HG03108 (cell line): ENCODE measurements at regions not wholly inside any gene's neighbourhood (a gene's known extent, or its start where the extent isn't known, plus 50 kb on each side); places are given as distances from the start of the nearest gene placed in this dataset.

Experiments
- ATAC-seq: cut with Tn5 transposase; IDR thresholded peaks from one replicate; pipeline ENCODE4 v1.9.1; 2021; ENCODE audit warnings: moderate library complexity; ENCODE audit not compliant: unreplicated experiment

GRCh38 chr14:87879389-87879788 lies 113.6 kb downstream of the GALC start:
- ATAC-seq: no peak

- ATAC-seq: no peak
Observed at GRCh38 chr14:87878959-87879358, 114.0 kb downstream of the GALC start.

- no peak for ATAC-seq
Observed at GRCh38 chr14:87877877-87878276, 115.1 kb downstream of the GALC start.

- ATAC-seq: no peak
Observed at GRCh38 chr14:87874676-87875075, 118.3 kb downstream of the GALC start.

- no peak for ATAC-seq
Observed at GRCh38 chr14:87873741-87874140, 119.2 kb downstream of the GALC start.

GRCh38 chr14:87869619-87870583 lies 123.1 kb downstream of the GALC start:
- ATAC-seq: no peak

- no peak for ATAC-seq
Observed at GRCh38 chr14:87868920-87869319, 124.1 kb downstream of the GALC start.

GRCh38 chr14:87866116-87866515 lies 126.9 kb downstream of the GALC start:
- ATAC-seq: no peak

GRCh38 chr14:87864356-87865270 lies 128.4 kb downstream of the GALC start:
- ATAC-seq: no peak

- ATAC-seq: no peak
Observed at GRCh38 chr14:87863047-87863446, 129.9 kb downstream of the GALC start.

GRCh38 chr14:87852107-87852506 lies 140.9 kb downstream of the GALC start:
- ATAC-seq: no peak

- no peak for ATAC-seq
Observed at GRCh38 chr14:87851190-87851589, 141.8 kb downstream of the GALC start.

- no peak for ATAC-seq
Observed at GRCh38 chr14:87847216-87847755, 145.7 kb downstream of the GALC start.

- no peak for ATAC-seq
Observed at GRCh38 chr14:87840906-87841305, 152.1 kb downstream of the GALC start.

- ATAC-seq: no peak
Observed at GRCh38 chr14:87838931-87839330, 154.1 kb downstream of the GALC start.

- no peak for ATAC-seq
Observed at GRCh38 chr14:87837296-87837695, 155.7 kb downstream of the GALC start.

- ATAC-seq: no peak
Observed at GRCh38 chr14:87834594-87834993, 158.4 kb downstream of the GALC start.

- no peak for ATAC-seq
Observed at GRCh38 chr14:87833026-87833425, 160.0 kb downstream of the GALC start.

GRCh38 chr14:87830443-87831096 lies 162.4 kb downstream of the GALC start:
- no peak for ATAC-seq

- ATAC-seq: no peak
Observed at GRCh38 chr14:87829543-87829942, 163.4 kb downstream of the GALC start.

GRCh38 chr14:87824266-87824665 lies 168.7 kb downstream of the GALC start:
- no peak for ATAC-seq
